NCI-H748 (cell line): ENCODE measurements at regions not wholly inside any gene's neighbourhood (a gene's known extent, or its start where the extent isn't known, plus 50 kb on each side); places are given as distances from the start of the nearest gene placed in this dataset.

Experiments
- DNase-seq: peaks from one replicate; lab custom pipeline; 2025; ENCODE audit not compliant: unreplicated experiment; lab: John Stamatoyannopoulos, UW

DNA sequence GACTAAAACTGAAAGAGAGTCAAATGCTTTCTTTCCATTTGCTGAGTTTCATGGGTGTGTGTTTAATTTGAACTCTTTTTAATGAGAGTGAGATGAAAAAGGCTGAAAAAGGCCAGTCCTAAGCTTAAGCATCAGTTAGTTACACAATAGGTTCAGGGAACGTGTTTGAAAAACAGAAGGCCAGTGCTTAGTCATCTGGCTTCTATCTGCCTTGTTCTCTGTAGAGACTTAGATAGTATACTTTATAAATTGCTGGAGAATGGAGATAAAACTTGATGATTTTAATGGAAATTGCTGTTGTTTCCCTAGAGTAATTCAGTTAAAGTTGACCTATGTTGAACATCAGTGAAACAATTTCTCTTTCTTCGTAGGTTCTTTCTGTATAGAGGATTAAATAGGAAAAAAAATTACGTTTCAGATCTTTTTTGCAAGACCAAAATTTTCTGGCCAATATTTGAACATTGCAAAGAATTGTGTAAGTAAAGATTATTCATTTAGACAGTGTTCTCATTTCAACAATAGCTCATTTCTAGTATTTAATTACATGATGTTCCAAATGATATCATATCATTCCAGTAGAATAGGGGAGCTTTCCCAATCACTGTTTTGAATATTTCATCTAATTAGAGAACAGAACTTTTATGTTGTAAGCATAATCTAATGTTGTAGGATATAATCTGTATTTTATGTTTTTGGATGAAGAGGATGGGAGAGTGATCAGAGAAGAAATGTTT is 1088.8 kb downstream of the ADGRL3 start:
- DNase-seq = no peak

DNA sequence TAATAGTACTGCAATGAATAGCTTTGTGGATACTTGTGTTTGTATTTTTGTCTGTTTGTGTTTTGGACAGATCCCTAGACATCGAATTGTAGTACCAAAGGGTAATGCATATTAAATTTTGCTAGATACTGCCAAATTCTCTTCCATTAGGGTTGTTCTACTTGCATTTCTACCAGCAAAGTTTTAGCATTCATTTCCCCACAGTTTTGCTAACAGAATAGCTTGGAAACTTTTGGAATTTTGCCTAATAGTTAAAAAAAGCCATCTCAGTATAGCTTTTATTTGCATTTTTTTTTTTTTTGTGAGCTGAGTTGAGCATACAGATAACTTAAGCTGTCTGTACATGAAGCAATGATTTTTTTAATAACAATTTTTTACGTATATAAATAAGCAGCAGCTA is 1084.9 kb downstream of the ADGRL3 start:
- no peak for DNase-seq

DNA sequence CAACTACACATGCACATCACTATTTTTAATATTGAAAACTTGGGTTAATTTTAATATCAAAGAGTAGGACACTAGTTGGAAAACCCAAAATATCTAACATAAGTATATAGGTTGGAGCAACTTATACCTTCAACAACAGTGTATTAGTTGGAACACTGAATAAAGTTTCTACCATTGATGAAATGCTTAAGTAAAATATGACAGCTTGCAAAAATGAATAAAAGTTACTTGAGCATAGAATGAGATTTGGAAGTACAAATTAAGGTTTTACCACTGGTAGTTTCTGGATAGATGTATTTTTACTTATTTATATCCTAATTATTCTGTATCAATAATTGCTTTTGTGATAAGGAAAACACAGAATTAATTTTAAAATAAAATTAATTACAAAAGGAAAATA is 1079.6 kb downstream of the ADGRL3 start:
- no peak for DNase-seq

DNA sequence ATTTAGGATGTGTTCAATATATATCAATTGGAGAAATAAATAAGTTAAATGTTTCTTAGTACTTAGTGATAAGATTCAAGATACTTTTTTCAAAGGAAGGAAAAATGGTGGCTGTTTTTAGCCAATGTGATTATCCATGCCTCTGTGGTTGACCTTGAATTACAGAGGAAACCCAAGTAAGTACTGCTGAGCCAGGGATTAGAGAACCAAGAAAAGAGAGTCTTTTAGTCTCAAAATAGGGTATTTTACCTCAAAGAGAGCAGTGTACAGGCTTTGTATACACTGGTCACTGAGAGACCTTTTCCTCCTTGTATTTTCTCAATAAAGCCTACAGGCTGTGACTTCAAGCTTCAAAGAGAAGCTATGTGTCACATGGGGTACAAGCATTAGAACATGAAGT is 1075.3 kb downstream of the ADGRL3 start:
- DNase-seq = no peak

DNA sequence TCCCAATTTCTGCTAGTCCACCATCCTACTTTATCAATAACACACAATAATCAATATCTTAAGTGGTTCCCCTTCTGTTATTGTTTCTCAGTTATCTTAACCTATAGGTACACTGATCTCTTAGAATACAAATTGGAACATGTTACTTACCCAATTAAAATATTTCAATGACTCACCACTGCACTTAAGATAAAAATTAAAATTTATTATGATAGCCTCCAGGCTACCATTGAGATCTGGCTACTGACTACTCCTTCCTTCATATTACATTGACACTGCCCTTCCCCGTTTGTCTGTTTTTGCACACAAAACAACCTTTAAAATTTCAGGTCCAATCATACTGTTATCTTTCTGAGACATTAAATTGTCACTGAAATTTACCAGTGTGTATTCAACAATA is 1074.7 kb downstream of the ADGRL3 start:
- no peak for DNase-seq

DNA sequence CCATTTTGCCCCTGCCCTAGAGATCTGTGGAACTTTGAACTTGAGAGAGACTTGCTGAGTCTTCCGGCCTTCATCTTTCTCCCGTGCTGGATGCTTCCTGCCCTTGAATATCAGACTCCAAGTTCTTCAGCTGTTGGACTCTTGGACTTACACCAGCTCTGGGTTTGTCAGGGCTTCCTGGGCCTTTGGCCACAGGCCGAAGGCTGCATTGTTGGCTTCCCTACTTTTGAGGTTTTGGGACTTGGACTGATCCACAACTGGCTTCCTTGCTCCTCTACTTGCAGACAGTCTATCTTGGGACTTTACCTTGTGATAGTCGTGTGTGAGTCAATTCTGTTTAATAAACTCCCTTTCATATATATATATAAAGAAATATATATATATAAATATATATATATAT is 1071.0 kb downstream of the ADGRL3 start:
- DNase-seq = no peak

DNA sequence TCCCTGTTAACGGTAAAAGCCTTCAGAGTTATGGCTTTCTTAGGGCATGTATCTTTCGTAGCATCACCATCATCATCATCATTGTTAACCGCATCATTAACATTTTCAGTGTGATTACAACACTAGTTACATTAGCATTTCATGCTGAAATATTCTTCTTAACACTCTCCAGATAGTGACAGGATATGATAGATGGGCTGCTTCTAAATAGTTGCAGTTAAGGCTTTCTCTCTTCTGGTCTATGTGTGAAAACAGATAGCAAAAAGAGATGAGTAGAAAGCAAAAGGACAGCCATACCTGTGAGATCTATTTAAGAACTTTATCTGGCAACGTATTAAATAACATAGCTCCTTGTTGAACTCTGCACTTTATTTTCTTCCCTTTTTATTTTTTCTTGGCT is 1069.8 kb downstream of the ADGRL3 start:
- DNase-seq = no peak

DNA sequence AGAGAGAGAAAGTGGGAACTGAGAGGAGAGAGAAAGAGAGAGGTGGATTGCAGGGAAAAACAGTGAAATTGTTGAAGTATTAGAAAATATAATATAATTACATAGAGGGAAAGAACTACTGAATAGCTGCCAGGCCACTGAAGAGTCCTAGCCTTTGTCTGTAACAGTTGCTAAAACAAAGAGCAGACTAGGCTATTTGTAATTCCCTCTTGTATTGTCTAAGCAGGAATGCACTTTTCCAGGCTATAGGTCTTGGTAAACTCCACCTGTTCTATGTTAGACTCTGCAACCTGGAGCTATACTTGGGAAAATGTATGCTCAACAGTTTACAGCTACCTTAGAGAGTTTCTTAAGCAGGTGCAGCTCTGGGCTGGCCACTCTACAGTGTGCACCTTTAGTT is 1063.3 kb downstream of the ADGRL3 start:
- no peak for DNase-seq

DNA sequence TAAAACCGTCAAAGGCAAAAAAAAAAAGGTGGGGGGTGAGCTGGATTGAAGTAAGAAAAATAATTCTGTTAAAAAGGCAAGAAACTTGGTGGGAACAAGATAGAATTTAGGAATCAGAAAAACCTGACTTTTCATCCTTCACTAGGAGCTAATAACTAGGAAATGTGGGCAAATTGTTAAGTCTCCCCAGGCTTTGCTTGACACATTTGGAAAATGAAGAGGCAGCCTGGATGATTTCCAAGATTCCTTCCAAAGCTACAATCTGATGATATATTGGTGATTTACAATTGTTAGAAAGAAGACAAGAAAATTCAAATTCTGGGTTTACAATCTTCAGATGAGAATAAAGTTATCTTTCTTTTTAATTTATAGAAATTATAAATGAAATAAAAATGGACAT is 1062.5 kb downstream of the ADGRL3 start:
- no peak for DNase-seq

DNA sequence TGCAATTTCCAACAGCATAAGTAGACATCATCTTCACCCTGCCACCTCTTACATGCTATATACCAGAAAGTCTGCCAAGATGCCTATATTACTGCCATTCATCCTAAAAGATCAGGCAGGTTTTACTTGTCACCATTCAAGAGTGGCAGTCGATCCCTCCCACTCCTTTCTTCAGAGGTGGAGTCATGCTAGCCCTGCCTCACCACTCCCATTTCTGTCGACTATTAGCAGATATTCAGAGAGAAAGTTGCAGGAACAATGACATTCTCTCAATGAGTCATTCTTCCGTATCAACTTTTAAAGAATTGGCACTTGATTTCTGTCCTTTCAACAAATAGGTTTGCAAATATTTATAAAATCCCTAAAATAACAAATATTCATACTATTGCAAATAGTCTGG is 1060.1 kb downstream of the ADGRL3 start:
- DNase-seq = no peak

DNA sequence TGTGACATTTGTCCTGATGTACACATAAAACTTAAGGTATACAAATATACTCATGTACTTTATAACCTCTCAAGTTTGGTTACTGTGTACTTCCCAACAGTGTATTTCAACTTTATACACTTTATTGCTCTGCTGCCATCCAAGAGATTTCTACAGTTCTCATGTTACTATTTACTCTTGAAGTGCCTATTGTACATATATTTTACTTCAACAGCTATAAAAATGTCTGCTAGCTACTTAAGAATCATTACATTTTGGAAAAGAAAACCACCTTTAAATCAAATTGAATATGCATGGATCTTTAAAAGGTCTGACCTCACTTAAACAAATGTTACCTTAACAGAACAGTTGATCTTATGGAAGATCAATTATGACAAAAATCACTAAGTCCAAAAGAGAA is 1056.4 kb downstream of the ADGRL3 start:
- no peak for DNase-seq

DNA sequence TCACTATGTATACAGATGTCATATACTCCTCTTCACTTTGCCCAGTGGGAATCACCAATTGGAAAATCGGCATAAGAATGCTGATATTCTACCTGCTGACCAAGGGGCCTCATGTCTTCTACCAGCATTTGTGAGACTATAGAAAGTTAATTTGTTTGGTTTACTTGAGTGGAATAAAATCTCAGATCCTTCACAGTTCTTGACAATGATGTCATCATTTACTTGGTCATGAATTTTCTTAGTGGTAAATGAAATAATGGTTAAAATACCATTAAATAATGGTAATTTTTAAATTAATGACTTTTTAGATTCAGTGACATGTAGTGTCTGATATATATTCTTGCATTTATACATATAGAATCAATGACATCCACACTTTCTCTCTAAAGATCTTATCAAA is 1052.6 kb downstream of the ADGRL3 start:
- no peak for DNase-seq

DNA sequence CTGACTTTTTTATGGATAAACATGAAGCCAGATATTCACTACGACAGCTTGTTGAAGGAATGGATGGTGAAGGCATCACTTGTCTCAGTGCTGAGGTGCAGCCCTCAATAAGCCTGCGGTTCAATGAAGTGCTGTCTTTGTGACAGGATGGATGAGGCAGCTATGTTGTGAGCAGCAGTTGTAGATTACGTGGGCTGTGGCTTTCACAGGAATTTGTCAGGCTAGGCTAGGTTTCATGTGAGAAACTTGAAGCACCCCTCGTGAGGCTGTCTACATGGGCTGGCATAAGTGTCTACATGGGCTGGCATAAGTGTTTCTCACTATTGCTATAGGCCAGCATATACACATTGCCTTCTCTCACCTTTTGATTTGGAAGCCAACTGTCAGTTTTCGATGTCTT is 1050.0 kb downstream of the ADGRL3 start:
- no peak for DNase-seq

DNA sequence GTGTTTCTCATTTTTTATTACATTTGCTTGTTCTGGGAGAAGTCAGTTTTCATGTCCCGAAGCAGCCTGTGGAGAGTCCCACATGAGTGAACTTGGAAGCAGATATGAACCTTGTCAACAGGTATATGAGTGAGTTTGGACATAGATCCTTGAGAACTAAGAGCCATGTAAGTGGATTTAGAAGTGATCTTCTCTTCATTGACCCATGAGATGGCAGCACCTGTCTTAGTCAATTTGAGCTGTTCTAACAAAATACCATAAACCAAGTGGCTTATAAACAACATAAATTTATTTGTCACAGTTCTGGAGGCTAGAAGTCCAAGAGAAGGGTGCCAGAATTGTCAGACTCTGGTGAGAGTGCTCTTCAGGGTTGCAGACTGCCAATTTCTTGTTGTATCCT is 1043.8 kb downstream of the ADGRL3 start:
- DNase-seq = no peak

DNA sequence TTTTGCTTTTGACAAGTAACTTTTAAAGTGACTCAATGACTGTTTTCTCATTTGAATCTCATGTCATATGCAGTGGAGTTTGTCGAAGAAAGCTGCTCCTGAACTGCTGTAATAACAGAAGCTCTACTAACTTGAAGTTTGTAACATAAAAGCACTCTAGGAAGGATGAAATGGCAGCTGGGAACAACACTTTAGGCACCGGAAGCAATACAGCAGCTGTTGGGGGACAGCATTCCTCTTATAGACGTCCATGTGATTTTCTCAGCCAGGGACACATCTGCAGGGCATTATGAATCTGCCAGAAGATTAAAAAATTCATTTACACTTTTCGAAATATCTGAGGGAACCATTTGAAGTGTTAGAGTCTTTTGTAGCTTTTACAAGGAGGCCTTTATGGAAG is 1035.8 kb downstream of the ADGRL3 start:
- no peak for DNase-seq

DNA sequence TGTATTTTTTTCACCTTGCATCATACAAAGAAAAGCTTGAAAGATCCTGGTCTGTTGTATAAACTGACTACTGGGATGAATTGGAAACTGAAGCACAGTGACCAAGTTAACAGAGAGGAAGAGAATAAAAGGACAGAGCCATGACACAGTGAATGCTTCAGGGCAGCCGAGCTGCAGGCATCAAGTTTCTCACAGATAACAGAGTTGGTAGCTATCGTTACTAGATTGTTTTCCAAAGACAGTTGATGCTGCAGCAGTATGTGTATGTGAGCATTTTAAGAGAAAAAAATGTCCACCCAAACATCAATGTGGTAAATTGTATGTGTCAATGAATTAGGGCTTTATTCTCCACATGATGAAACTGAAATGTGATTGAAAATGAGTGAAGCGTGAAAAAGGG is 1032.7 kb downstream of the ADGRL3 start:
- no peak for DNase-seq

DNA sequence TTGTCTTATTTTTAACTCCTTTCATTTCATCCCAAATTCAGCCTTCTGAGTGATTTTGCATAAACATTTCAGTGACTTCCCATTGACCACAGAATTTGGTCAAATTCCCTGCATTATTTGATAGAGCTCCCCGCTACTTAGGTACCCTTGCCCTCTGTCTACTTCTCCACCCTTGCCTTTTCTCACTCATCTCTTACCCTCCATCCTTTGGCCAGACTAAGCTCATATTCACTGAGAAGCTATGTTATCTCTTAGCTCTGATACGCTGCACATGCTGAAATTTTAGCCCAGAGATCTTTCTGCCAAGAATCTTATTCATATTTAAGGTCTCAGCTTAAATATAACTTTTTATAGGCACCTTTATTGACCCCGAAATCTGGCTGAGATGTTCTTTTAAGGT is 1031.9 kb downstream of the ADGRL3 start:
- DNase-seq = no peak

DNA sequence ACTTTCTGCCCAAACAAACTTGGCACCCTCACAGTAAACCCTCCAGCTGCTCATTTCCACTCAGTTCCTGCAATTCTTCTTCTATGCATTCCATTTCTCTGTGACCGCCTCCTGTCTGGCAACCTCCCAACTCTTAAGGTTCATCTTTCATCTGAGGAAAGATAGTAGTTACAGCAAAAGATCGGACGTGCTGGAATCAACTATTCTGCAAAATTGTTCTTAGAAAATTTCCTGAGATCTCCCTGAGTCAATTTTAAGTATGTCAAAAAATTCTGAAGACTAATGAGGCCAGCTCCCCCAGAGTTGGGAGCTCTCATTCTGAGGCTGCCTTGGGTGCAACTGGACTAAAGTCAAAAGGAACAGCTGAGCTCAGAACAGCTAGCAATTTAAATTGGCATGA is 1026.0 kb downstream of the ADGRL3 start:
- DNase-seq = no peak

DNA sequence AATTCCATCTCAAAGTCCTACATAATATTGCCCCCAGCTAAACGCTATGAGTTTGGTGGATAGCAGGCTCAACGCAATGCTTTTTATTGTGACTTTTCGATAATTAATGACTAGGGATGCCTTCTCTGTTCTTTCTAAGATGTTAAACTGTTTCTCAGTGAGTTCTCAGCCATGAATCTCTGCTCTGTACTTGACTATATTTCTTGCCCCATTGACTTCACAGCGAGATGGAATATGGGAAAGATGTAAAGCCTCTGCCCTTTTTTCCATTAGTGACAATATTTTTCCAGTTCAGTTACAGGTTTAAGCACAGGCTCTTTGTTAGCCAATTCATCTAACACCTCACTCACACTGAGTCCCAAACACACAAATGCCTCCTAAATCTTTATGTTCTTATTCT is 1022.0 kb downstream of the ADGRL3 start:
- no peak for DNase-seq

DNA sequence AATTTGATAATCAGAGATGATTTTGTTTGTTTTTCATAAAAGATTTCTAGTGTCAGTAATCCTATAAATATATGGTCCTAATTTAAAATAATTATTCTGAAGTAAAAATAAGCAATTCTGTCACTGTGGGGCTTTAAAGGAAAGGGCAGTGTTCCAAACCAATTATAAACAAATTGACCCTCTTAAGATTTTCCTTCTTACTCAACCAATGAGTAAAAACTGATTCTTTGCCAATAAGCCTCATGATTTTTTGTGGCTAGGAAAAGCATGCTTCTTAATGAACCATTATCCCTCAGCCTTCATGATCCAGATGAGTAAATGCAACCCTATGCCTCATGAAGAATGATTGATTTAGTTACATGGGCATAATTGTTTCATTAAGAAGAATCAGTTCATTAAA is 1010.4 kb downstream of the ADGRL3 start:
- DNase-seq = no peak

DNA sequence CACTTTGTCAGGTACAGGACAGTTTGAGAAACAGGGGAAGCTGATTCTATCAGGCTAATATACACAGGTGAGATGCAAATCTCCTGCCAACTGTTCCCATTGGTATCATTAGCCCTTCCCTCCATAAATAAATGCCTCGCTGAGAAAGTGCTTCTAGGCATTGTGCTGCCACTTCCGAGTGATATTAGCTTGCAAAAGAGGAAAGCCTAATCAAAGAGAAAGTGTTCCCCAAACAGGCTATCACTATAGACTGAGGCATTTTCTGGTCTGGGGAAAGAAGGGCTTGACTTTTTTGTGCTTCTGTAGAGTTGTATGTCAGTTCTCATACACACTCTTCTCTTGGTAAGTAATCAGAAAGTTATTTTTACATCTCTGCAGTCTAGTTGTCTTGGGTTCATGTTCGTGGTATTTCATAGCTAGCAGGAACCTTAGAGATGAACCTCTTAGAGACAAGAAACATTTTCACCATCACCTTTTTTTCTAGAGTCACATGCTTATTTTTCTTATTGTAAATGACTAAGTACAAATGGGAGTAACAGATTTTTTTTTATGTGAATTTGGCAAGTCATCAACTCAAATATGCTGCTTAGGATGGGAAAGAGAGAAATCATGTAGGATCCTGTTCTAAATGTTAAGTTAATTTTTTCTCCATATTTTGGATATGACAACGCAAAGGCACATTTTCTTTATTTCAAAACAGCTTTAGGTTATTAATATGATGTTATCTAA is 1009.8 kb downstream of the ADGRL3 start:
- DNase-seq = peak; percentile 7

DNA sequence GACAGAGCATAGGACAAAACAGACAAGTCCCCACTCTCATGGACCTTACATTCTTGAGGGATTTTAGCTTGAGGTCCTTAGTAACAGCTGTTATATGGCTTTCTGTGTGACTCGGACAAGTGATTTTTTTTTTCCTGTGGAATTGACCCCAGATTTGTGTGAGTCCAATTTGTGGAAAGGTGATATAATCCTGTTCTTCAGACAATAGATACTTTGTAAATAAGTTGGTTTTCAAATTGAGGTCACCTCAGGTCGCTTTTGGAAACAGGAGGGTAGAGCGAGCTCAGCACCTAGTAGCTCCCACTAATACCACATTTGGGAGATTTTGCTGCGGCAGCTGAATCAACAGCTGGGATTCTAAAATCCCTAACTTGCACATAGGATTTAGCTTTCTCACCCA is 1008.8 kb downstream of the ADGRL3 start:
- no peak for DNase-seq

DNA sequence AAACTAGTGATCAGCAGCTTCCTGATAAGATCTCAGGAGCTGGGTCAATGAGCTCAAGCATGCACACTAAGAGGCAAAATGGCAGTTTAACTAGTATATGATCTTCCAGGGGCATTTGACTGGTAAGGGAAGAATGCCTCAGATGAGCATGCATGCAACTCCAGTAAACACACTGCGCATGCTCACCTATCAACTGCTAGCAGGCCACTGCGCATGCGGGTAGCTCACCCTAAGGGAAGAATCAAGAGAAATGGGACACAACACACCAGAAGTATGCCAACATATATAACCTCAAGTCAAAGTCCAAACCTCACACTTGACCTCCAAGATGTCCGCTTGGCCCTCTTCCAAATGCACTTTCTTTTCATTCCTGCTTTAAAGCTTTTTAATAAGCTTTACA is 1004.0 kb downstream of the ADGRL3 start:
- no peak for DNase-seq
